Smooth muscle cell of the brain vasculature (primary cell): ENCODE measurements at regions not wholly inside any gene's neighbourhood (a gene's known extent, or its start where the extent isn't known, plus 50 kb on each side); places are given as distances from the start of the nearest gene placed in this dataset.

ENCODE experiments used
- DNase-seq: peaks from one replicate; pipeline ENCODE4 v3.0.0-alpha.2; 2012; ENCODE audit warnings: low read depth, low spot score

DNA sequence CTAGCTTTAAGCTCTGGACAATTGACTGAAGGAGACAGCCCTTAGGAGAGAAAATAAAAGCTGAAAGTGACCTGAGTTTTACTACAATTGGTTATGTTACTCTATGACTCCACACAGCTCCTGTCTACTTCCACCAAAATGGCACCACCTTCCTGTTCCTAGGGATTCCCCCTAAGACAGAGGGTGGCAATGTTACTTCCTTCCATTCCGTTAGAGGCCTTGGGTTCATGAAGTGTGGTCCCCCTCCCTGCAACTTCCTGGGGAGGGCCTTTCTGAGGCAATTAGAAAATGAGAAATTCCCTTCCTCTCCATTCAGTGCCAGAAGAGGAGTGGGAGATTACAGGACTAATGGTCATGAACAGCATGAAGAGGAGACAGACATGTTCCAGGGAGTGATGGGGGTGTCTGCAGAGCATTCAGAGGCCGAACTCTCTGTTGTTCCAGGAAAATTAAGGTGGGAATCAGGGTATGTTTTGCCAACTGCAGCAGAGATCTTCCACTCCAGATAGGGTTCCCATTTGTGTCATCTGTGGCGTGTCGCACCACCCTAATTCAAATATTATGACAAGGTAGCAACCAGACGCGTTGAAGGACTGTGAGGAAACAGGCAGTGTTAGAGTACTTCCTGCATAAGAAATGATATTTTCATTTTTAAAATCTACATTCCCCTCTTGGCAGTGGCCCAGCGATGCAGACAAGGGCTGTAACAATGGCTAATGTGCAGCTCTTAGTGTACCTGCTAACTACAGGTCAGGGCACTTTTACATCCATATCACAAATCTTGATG, 53.1 kb upstream of the TRIM67 start:
- no peak for DNase-seq

DNA sequence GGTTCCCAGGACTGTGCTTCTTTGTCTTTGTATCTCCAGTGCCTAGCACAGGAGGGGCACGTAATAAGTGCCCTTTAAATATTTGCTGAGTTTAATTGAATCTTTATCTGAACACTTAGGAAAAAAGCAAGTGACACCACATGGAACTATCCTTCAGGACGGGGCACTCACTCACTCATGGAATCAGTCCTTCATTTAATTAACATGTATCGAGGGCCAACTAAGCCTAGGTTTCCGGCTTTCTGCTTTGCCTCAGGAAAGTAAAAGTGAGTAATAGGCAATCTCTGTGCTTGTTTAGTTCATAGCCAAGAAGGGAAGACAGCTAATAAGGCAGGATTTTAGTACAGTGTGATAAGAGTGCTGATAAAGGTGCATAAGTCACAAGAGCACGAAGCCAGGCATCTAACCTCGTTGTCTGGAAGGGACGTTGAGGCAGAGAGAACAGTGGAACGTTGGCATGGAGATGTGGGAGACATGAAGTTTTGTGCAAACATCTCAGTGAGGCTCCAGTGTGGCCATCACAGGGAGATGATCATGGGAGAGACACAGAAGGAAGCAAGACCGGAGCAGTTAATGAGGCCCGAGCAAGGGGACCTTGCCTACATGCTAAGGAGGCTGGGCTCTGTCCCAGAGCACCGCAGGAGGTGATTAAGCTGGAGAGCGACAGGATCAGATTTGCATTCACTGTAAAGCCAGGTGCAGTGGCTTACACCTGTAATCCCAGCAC, 54.1 kb upstream of the TRIM67 start:
- no peak for DNase-seq

DNA sequence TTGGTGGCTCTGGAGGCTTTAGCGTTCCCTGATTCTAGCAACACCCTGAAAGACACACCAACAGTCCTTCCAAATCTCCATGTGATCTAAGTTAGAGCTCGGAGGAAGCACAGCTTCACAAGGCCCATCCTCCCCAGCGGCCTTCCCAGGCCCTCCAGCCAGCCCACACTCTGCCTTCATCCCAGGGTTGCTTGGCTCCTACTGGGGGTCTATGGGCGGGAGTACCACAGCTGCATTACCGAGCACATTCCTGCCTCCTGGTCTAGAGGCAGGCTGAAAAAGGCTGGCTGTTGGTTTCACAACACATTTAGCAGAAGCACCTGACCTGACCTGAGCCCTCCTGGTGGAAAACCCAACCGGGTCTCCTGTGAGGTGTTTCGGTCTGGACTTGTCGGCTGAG, 54.7 kb upstream of the TRIM67 start:
- DNase-seq: no peak

DNA sequence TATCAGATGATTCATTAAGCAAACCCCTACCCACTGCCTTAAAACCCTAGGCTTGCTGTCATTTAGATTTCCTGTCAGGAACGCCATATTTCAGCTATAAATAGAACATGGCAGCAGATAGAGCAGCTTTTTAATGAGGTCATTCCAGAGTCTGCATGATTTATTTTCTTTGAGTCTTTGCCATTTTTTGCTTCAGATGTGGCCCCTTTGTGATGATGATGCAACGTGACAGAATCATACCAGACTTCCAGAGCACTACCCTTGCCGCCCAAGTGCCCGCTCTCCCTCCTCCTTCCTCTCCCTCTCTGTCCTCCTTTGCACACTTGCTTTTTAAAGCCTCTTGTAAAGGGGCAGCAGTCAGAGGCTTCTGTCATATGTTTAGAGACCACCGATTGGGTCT, 55.5 kb upstream of the TRIM67 start:
- DNase-seq: peak; percentile 51

DNA sequence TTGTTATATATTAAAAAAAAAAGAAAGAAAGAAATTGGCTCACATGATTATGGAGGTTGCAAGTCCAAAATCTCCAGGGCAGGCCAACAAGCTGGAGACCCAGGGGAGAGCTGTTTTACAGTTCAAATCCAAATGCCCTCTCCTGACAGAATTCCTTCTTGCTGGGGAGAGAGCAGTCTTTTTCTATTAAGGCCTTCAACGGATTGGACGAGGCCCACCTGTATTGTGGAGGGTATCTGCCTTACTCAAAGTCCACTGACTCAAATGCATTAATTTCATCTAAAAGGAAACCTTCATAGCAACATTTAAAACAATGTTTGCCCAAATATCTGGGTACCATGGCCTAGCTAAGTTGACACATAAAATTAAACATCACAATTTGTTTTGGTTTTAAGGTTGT, 56.9 kb upstream of the TRIM67 start:
- DNase-seq: no peak

DNA sequence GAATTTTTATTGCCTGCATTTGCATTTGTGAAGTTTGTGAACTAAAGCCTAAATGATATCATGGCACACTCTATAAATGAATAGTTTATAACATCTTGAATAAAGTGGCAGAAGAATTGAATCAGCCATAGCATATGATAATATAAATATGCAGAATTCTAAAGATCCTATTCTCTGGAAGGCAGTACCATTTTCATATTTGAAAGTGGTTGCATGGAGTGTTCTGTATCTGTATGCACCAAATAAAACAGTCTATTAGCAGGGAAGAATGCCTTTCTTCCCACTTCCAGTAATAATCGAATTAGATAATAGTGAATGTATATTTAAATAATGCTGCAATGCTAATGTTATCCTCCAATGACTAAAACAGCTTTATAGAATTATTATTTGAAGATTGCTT, 57.9 kb upstream of the TRIM67 start:
- DNase-seq: no peak

DNA sequence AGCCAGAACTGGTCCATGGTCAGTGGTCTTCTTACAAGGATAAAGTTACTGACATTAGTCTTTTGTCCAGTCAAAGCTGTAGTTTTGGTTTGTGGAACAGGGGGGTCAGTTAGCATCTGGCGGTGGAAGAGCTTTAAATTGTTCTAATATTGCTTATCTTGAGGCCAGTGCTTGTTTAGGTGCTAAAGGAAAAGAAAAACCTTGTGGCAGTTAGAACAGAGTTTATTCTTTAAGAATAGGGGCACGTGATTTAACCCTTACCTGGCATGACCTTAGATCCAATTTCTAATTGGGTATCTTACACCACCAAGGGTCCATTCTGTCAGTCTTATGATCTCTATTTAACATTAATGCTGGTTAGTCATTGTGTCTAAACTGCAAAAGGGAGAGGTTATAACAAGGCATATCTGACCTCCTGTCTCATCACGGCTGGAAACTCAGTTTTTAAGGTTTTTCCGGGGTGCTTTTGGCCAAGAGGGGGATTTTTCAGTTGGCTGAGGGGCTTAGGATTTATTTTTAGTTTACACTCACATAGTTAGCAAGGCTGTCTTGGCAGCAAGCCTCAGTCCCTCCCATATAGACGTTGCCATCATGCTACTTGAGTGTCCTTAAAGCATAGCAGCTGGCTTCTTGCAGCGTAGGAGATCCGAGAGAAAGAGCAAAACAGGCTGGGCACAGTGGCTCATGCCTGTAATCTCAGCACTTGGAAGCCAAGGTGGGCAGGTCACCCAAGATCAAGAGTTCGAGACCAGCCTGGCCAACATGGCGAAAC, 60.1 kb upstream of the FAM89A start:
- no peak for DNase-seq

DNA sequence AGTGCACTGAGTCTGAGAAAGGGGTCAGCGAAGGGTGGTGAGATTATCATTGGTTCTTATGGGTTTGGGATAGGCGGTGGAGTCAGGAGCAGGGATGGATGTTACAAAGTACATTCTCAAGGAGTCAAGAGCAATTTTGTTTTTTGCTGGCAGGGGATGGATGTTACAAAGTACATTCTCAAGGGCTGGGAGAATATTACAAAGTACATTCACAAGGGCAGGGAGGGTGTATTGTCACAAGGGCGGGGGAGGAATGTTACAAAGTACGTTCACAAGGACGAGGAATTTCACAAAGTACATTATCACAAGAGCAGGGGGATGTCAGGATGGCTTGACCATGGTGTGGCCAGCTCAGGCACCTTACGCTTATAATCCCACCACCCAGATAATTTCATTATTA, 59.3 kb upstream of the FAM89A start:
- DNase-seq: no peak

DNA sequence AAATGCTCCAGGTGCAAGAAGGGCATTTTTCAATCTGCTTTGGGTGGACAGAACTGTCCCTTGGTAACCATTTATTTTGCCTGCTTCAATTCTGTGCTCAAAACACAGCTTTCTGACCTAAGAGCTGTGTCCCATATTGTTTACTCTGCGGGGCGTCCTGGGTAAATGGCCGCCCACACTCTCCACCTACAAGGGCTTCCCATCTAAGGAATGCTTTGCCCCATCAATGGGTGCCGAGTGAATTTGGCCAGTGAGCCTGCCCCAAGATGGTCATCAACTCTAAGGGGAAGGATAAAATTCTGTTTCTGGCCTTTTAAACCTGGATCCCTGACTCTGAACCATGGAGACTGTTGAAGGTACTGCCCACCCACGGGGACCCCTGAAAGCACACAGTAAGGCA, 55.5 kb upstream of the FAM89A start:
- DNase-seq: no peak

DNA sequence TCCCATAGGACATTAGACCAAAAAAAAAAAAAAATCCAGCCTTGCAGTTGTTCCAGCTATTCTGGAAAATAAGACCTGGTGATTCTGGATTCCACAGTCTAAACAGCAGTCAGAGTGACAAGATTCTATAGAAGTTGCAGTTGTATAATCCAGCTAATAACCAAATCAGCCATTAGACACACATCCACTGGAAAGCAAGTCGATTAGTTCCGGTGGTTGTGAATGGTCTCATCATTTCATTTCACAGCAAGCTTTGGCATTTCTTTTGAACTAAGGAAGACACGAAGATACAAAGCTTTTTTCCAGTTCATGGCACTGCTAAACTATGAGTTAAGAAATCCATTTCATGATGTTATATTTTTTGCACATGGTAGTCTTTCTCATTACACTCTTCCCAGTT, 54.4 kb upstream of the FAM89A start:
- no peak for DNase-seq

DNA sequence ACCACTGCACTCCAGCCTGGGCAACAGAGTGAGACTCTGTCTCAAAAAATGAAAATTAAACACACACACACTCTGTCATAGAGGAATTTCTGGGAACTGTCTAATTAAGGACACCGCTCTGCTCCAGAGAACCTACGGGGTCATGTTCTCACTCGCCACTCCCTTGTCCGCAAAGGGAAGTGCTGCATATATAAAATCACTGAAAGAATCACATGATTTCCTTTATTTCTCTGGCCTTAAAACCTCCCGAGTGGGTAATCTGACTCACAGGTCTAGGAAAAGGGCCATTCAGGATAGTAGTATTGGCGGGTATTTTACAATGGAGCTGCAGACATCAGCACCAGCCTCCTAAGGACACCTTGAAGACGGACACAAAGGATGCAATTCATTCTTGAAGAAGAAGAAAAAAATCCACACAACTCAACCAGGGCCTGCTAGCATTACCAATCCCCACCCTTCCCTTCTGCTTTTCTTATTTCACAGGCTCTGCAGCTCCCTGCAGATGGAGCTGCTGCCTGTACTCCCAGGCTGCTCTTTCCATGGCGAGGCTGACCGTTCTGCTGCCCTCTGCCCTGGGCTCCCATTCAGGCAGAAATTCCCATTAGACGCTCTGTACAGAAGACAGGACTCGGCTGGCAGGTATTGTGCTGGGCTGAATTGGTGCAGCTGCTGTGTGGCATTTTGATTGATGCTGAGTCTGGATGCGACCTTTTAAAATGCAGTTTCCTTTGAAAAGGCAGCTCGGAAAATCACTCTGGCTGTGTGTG, 53.3 kb upstream of the FAM89A start:
- no peak for DNase-seq

DNA sequence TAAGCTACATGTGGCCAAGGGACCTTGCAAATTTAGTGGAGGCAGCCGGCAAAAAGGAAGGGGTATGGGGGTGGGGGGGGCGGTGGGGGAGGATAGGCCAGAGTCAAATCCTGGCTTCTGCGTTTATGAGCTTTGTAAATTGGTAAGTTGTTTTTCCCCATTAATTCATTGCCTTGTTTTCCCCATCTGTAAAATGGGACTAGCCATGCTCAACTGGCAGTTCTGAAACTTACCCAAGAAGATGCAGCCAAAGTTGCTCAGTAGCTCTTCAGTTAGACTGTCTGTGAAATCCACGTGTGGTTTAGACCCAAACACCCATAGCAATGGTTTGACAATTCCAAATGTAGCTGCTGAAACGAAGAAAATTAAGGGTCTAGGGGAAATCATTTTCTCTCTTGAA, 52.3 kb upstream of the FAM89A start:
- DNase-seq: no peak

DNA sequence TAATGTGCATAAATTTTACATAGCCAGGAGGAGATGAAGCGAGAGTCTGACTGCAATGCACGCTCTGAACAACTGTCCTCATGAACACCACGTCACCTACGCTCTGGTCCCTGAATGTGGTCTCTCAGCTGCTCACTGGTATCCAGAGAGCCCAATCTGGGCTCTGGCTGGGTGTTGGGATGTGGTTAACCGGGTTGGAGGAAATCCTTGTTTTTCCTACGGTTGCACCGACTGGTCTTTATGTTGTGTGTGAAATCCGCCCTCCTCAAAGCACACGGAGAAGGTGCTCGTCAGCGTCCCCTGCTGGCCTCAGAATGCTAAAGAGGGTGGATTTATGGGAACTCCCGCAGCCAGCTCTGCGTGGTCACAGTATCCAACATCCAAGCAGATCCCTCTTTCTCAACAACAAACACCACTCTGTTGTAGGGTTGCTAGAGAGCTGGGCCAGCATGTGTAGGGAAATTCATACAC, 51.8 kb upstream of the FAM89A start:
- DNase-seq: no peak

DNA sequence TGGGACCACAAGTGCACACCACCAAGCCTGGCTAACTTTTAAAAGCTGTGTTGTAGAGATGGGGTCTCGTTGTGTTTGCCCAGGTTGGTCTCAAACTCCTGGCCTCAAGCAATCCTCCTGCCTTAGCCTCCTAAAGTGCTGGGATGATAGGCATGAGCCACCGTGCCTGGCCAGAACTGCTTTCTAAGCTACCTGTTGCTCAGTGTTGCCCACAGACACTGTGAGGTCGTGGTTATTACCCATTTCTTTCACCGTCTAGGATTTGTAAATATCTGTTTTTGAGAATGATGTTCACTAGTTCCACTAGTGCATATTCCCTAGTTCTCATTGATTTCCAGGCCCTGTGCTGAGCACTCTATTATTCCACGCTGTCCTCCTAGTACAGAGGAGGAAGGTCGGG, 51.4 kb upstream of the FAM89A start:
- DNase-seq: no peak
